Panc1 (cell line): ENCODE measurements at regions not wholly inside any gene's neighbourhood (a gene's known extent, or its start where the extent isn't known, plus 50 kb on each side); places are given as distances from the start of the nearest gene placed in this dataset.

Source experiments
- CTCF ChIP-seq: fragments of 450-650 bp; IDR thresholded peaks from 2 replicates; pipeline ENCODE4 v1.5.1; 2017; ENCODE audit warnings: mild to moderate bottlenecking
- POLR2AphosphoS5 ChIP-seq: IDR thresholded peaks from 2 replicates; pipeline ENCODE4 v1.6.1; 2012; ENCODE audit warnings: mild to moderate bottlenecking, low read depth, low read length, moderate library complexity
- REST ChIP-seq, 2 experiments: IDR thresholded peaks; 2 replicates each; pipeline ENCODE4 v1.6.1; 2011 to 2012; ENCODE audit warnings: low read depth in 2 of 2, control low read depth in 1 of 2, low read length in 1 of 2, mild to moderate bottlenecking in 1 of 2, moderate library complexity in 1 of 2; ENCODE audit not compliant: insufficient read depth in 1 of 2
- SIN3A ChIP-seq: IDR thresholded peaks from 2 replicates; pipeline ENCODE4 v1.6.1; 2012; ENCODE audit warnings: low read depth, mild to moderate bottlenecking, low read length, moderate library complexity, borderline replicate concordance; ENCODE audit not compliant: insufficient read depth
- TCF7L2 ChIP-seq: IDR thresholded peaks from 2 replicates; pipeline ENCODE4 v1.6.1; 2011; ENCODE audit warnings: mild to moderate bottlenecking, low read depth, low read length, inconsistent platforms

GRCh38 chr20:22701679-22702308 lies 117.4 kb upstream of the FOXA2 start:
- TF ChIP-seq CTCF (no peak), POLR2AphosphoS5 (no peak), REST (IDR thresholded peaks at IDR 0.05; ENCODE audit: insufficient read depth in 1 of 2, low read depth in 2 of 2, low read length in 1 of 2) (no peak), SIN3A (no peak), TCF7L2 (no peak)
